C4-2B (cell line): ENCODE measurements at regions not wholly inside any gene's neighbourhood (a gene's known extent, or its start where the extent isn't known, plus 50 kb on each side); places are given as distances from the start of the nearest gene placed in this dataset.
A peak's percentile ranks its signal among the peaks of the same experiment; 100 is the strongest.

ENCODE experiments used
- H3K27ac ChIP-seq: fragments of 450-650 bp; 2 replicates; pipeline ENCODE4 v1.5.1; 2017
- CTCF ChIP-seq: fragments of 450-650 bp; conservative IDR thresholded peaks from 2 replicates; pipeline ENCODE4 v1.5.1; 2017; ENCODE audit warnings: mild to moderate bottlenecking
- ZFX ChIP-seq: fragments of 450-650 bp; IDR thresholded peaks from 2 replicates; pipeline ENCODE4 v1.6.1; 2017

DNA sequence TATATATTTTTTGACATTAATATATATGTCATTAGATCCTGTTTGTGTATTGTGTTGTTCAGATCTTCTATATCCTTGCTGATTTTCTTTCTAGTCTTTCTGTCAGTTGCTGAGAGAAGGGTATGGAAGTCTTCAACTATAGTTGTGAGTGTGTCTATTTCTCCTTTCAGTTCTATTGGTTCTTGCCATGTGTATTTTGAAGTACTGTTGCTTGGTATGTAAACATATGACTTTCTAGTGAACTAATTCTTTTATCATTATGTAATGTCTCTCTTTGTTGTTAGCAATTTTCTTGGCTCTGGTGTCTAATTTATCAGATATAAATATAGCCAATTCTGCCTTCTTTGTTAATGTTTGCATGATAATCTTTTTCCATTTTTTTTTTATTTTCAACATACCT is 84.3 kb upstream of the CAST start:
- TF ChIP-seq ZFX = no peak
- TF ChIP-seq CTCF = no peak
- no peak overlapping the region for H3K27ac ChIP-seq

DNA sequence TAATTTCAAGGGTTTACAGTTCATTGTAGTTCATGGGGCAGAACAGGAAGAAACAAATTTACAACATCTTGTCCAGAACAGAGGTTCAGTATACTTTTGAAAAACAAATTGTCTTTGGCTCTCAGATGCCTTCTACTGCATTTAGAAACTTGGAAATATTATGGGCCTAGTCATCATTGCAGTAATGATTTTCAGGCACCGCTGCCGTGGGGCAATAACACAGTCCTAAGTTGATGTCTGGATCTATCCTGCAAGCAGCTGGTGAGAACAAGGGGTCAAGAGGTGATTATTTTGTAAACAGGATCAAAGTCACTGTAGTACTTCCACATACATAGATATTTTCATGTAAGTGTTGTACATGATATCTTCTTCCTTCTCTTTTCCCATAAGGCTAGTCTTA is 82.5 kb upstream of the CAST start:
- no peak for TF ChIP-seq ZFX
- no peak for TF ChIP-seq CTCF
- H3K27ac ChIP-seq = no peak overlapping the region

DNA sequence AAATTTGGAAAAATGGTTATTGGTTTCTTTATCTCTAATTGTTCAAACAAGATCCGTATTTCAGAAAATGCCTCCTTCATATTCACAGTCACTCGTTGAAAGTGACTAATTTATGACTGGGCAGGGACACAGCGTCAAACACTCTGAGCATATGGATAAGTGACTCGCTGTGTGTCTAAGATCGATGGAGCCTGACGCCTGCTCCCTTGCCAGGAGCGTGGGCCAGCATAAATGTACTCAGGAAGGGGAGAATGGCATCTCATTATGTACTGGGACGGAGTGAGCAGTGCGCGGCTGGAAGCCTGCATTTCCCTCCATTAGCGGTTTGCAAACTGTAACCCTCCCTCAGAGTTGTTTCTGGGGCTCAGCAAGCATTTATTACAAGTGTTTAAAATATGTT is 79.8 kb upstream of the CAST start:
- TF ChIP-seq CTCF (no peak), ZFX (no peak)
- no peak overlapping the region for H3K27ac ChIP-seq

GRCh38 chr5:96584712-96585111 is 77.5 kb upstream of the CAST start:
- TF ChIP-seq ZFX = no peak
- no peak for TF ChIP-seq CTCF
- no peak overlapping the region for H3K27ac ChIP-seq

DNA sequence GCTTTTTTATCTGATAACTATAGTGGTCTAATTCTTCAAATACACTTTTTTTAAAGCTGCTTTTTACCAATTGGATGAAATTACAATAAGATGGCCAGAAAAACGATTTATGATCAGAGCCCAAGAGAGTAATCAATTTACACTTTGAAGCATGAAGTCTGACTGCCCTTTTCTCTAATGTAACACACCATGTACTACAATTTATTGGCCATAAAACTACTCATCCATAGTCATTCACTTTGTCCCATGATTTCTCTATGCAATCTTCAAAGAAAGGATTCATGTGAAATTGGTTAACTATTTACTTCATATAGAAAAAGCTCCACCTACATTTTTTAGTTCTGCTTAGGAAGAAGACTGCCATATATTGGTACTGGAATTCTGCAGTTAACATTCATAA is 73.6 kb upstream of the CAST start:
- TF ChIP-seq ZFX = no peak
- no peak for TF ChIP-seq CTCF
- H3K27ac ChIP-seq = no peak overlapping the region

GRCh38 chr5:96590796-96591195 is 71.4 kb upstream of the CAST start:
- no peak for TF ChIP-seq ZFX
- no peak for TF ChIP-seq CTCF
- H3K27ac ChIP-seq = no peak overlapping the region

DNA sequence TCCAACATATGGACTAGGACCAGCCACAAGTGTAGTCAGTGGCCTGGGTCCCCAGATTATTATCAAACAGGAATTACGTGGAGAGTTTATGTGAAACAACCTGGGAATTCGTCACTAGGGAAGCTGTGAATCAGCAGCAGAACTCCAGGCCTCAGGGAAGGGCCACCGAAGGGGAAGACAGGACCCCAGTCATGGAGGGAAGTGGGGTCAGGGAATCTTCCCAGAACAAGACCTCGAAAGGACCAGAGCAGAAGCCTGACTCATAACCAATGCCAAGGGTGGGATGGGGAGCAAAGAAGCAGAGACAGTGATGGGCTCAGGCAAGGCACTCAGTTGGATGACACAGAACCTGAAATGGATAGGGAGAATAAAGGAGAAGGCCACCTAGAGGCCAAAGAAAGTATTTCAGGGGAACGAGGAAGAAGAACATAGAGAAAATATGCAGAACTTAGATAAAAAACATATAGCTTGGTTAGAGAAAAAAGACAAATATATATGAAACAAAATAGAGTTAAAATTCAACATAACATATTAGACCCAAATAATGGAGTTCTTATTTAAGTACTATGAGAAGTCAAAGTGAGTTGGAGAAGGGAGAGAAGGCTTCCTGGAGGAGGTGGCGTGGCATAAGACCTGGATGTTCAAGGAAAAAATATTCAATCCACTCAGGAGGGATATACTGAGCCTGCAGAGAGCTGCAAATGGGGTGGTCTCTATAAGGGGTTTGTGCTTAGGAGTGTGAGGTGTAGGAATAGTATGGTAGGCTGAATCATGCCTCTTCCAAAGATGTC is 66.7 kb upstream of the CAST start:
- TF ChIP-seq ZFX (no peak), CTCF (peak; percentile 66)
- H3K27ac ChIP-seq = no peak overlapping the region
